GM12874 (cell line): ENCODE measurements at regions not wholly inside any gene's neighbourhood (a gene's known extent, or its start where the extent isn't known, plus 50 kb on each side); places are given as distances from the start of the nearest gene placed in this dataset.

ENCODE experiments used
- TF ChIP-seq, protein P1 (sequence below): IDR thresholded peaks from 2 replicates; pipeline ENCODE4 v1.5.1; 2011; ENCODE audit warnings: low read depth, mild to moderate bottlenecking, control low read depth, low read length, moderate library complexity; ENCODE audit not compliant: insufficient read depth

DNA sequence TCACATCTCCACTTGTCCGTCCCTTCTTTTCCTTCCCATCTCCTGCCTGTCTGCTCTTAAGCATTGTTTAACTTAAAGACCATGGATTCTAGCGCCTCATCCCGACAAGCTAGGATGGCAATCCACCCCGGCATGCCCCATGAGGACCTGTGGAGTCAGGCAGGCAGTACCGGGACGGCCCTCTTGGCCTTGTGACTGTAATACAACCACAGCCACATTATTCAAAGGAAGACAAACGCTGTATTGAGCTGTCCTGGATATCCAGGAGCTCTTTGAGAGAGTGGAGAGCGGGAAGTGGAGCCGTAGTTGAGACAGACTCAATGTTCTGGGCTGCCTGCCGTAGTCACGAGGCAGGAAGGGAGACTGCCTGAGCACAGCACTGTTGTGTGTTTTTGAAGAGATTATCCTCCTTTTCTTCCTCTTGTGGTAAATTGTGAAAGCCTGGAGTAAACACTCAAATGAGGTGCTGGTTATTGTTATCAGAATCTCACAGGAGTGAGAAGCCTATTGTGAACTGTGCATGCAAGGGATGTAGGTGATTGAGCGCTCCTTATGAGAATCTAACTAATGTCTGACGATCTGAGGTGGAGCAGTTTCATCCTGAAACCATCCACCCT, 929.8 kb upstream of the CNTNAP5 start:
- TF ChIP-seq, protein P1, sequence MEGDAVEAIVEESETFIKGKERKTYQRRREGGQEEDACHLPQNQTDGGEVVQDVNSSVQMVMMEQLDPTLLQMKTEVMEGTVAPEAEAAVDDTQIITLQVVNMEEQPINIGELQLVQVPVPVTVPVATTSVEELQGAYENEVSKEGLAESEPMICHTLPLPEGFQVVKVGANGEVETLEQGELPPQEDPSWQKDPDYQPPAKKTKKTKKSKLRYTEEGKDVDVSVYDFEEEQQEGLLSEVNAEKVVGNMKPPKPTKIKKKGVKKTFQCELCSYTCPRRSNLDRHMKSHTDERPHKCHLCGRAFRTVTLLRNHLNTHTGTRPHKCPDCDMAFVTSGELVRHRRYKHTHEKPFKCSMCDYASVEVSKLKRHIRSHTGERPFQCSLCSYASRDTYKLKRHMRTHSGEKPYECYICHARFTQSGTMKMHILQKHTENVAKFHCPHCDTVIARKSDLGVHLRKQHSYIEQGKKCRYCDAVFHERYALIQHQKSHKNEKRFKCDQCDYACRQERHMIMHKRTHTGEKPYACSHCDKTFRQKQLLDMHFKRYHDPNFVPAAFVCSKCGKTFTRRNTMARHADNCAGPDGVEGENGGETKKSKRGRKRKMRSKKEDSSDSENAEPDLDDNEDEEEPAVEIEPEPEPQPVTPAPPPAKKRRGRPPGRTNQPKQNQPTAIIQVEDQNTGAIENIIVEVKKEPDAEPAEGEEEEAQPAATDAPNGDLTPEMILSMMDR: no peak

DNA sequence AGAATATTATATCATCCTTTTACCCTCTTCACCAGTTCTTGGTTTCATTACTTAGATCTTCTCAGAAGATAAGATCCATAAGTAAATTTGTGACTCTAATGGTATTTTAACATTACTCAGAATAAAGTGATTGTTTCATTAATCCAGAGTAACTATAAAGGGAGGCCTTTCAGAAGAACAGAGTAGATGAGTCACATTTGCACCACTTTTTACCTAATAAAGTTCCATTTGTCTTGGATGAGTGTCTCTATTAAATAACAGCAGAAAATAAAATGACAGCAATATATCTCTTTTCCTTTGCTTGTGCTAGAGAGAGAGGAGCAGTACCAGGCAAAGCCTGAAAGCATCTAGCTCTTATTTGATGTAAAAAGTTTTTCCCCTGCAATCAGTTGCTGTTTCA, 926.5 kb upstream of the CNTNAP5 start:
- TF ChIP-seq, protein P1: no peak

GRCh38 chr2:123101434-123101833, 923.7 kb upstream of the CNTNAP5 start:
- TF ChIP-seq, protein P1: no peak

GRCh38 chr2:123103902-123104301, 921.2 kb upstream of the CNTNAP5 start:
- TF ChIP-seq, protein P1: no peak

- TF ChIP-seq, protein P1: no peak
Observed at GRCh38 chr2:123116595-123116994, 908.5 kb upstream of the CNTNAP5 start.

DNA sequence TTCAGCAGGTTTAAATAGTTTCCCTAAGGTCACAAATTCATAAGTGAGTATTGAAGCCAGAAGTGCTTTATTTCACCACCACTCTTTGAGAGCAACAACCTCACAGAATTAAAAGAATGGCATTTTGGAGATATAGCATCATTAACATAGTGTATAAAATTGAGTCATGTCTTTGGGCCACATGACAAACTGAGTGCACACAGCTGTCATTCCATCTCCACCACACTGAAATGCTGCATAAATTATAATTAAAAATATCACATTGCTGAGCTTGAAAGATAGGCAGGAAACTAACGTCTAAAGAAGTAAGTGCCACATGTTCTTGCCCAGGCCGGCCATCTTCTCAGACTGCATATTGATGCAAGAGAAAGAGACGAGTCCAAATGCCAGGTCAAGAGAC, 897.9 kb upstream of the CNTNAP5 start:
- TF ChIP-seq, protein P1: no peak

DNA sequence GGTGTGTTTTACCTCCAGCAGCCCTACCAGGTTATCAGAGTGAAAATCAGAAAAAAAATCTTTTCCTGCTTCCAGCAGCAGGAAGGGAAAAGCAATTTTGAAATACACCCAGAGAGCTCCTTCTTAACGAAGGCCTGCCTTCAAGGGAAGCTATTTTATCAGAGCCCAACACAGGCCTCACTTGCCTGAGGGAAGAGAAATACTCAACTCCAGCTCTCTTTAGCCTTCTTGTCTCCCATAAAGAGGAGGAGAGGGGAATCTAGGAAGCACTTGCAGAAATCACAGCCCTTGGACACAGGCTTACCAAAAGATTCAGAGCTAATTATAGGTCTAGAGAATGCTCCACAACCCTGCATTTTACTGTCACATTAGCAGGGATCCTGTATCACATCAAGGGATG, 896.1 kb upstream of the CNTNAP5 start:
- TF ChIP-seq, protein P1: no peak
